ENCODE measurements at regions not wholly inside any gene's neighbourhood (a gene's known extent, or its start where the extent isn't known, plus 50 kb on each side); places are given as distances from the start of the nearest gene placed in this dataset.

DNA sequence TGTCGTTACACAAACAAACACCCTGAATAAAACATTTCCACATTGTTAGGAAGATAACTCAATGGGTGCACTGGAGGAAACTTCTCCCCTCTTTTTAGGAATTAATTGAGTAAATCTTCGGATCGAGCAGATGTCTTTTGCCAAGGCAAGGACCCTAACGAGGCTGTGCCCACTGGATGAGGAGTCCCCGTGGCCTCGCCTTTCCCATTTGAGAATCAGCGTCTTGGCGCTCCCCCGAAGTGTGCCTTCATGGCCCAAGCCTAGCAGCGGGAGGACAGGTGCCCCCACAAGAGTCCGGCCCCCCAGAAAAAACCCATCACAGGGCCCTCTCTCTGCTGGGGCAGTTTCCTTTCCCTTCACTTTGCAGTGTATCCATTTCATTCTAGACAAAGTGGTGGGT lies 246.6 kb downstream of the BCL11B start:
- TF ChIP-seq ZNF529 (tag by site-specific recombination; IDR thresholded peaks at IDR 0.05; ENCODE audit: insufficient replicate concordance), result no peak
- TF ChIP-seq ZNF23 (tag by site-specific recombination; IDR thresholded peaks at IDR 0.05; ENCODE audit: borderline replicate concordance), result no peak
- no peak for TF ChIP-seq ZNF138 (tag by site-specific recombination; IDR thresholded peaks at IDR 0.05; ENCODE audit: borderline replicate concordance)
- ChIA-PET CTCF (interaction anchor here (0.7 kb wide), 1 partner anchor 404 kb away, joined by 3 read pairs; no protein-coding TSS in a partner anchor), POLR2A (no interaction called here)
- Histone ChIP-seq H3K27ac (ENCODE audit: extremely low read depth, low read depth, low read length) (no peak overlapping the region), H3K4me1 (ENCODE audit: control insufficient read depth, insufficient read depth, low read length) (no peaks in the 10 kb centered on the region), H3K36me3 (ENCODE audit: control insufficient read depth in 2 of 2, insufficient read depth in 1 of 2, low read length in 2 of 2) (no peaks in the 10 kb centered on the region), H3K9me3 (ENCODE audit: control insufficient read depth, insufficient read depth, low read depth, low read length) (no peaks in the 10 kb centered on the region), H3K4me3 (ENCODE audit: low read depth, low read length) (no peak overlapping the region)

DNA sequence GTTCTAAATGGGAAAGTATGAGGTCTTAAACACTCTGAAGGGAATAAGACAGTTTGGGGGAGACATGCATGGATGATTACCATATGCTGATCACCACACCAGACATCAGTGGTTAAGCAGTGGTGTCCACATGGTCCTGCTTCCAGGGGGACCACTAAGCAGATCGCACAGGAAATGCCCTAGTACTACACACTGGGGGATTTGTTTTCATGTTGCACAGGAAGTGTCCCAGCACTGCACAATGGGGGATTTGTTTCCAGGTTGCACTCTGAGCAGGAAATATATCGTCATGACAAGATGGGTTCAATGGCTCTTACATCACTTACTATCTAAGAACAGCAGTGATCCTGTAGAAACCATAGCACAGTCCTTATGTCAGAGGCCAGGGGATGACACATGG lies 245.5 kb downstream of the BCL11B start:
- Histone ChIP-seq H3K4me1 (ENCODE audit: control insufficient read depth, insufficient read depth, low read length) (no peaks in the 10 kb centered on the region), H3K9me3 (ENCODE audit: control insufficient read depth, insufficient read depth, low read depth, low read length) (no peaks in the 10 kb centered on the region), H3K36me3 (ENCODE audit: control insufficient read depth in 2 of 2, insufficient read depth in 1 of 2, low read length in 2 of 2) (no peaks in the 10 kb centered on the region), H3K4me3 (ENCODE audit: low read depth, low read length) (no peak overlapping the region), H3K27ac (ENCODE audit: extremely low read depth, low read depth, low read length) (no peak overlapping the region)
- CTCF ChIA-PET, result no interaction called here
- POLR2A ChIA-PET, result no interaction called here
- TF ChIP-seq HOXD13 (CRISPR knock-in tag; IDR thresholded peaks at IDR 0.05; ENCODE audit: borderline replicate concordance), result no peak
- peak; percentile 39 for TF ChIP-seq SETDB1 (IDR thresholded peaks at IDR 0.05; ENCODE audit: insufficient read length, low read length)
- TF ChIP-seq ZBTB10 (tag by site-specific recombination; IDR thresholded peaks at IDR 0.05), result no peak
- TF ChIP-seq ZNF518A (tag by site-specific recombination; conservative IDR thresholded peaks at IDR 0.05; ENCODE audit: low read depth), result 0 out of 2 replicates have a peak, but pooled peaks have one; percentile 17
- no peak for TF ChIP-seq KLF9 (tag by site-specific recombination; IDR thresholded peaks at IDR 0.05; ENCODE audit: low read depth)
- no peak for TF ChIP-seq ZNF174 (tag by site-specific recombination; IDR thresholded peaks at IDR 0.05)
- 0 out of 2 replicates have a peak, but pooled peaks have one; percentile 28 for TF ChIP-seq ZBTB17 (tag by site-specific recombination; IDR thresholded peaks at IDR 0.05)
- TF ChIP-seq ZNF2 (tag by site-specific recombination; IDR thresholded peaks at IDR 0.05), result no peak
- TF ChIP-seq ZNF514 (tag by site-specific recombination; IDR thresholded peaks at IDR 0.05), result no peak
- TF ChIP-seq ZBTB11 (tag by site-specific recombination; conservative IDR thresholded peaks at IDR 0.05; ENCODE audit: low read depth), result peak; percentile 95
- peak; percentile 47; the same call in 1 of the 2 replicates for TF ChIP-seq ZBTB21 (tag by site-specific recombination; IDR thresholded peaks at IDR 0.05)
- TF ChIP-seq ZNF677 (tag by site-specific recombination; IDR thresholded peaks at IDR 0.05), result no peak
- TF ChIP-seq ZNF777 (tag by site-specific recombination; IDR thresholded peaks at IDR 0.05; ENCODE audit: borderline replicate concordance), result no peak
- TF ChIP-seq ZFP37 (tag by site-specific recombination; IDR thresholded peaks at IDR 0.05), result no peak
- TF ChIP-seq INSM2 (tag by site-specific recombination; IDR thresholded peaks at IDR 0.05), result no peak
- TF ChIP-seq ZNF175 (tag by site-specific recombination; IDR thresholded peaks at IDR 0.05), result no peak
- no peak for TF ChIP-seq ZNF114 (tag by site-specific recombination; IDR thresholded peaks at IDR 0.05)
